ENCODE measurements at regions not wholly inside any gene's neighbourhood (a gene's known extent, or its start where the extent isn't known, plus 50 kb on each side); places are given as distances from the start of the nearest gene placed in this dataset.

GRCh38 chr6:108778421-108779186, 69.6 kb upstream of the ARMC2 start:
- DNase-seq (ENCODE audit: low spot score) = no peak

GRCh38 chr6:108779536-108780275, 68.5 kb upstream of the ARMC2 start:
- no peak for DNase-seq (ENCODE audit: low spot score)

GRCh38 chr6:108780784-108781183, 67.4 kb upstream of the ARMC2 start:
- no peak for DNase-seq (ENCODE audit: low spot score)

- DNase-seq (ENCODE audit: low spot score) = peak; percentile 45
Measured at GRCh38 chr6:108781419-108782100, 66.7 kb upstream of the ARMC2 start.

- DNase-seq (ENCODE audit: low spot score) = peak; percentile 88
Measured at GRCh38 chr6:108782179-108783041, 65.8 kb upstream of the ARMC2 start.

GRCh38 chr6:108785653-108786052, 62.6 kb upstream of the ARMC2 start:
- no peak for DNase-seq (ENCODE audit: low spot score)

- no peak for DNase-seq (ENCODE audit: low spot score)
Measured at GRCh38 chr6:108788416-108788815, 59.8 kb upstream of the ARMC2 start.

- DNase-seq (ENCODE audit: low spot score) = no peak
Measured at GRCh38 chr6:108789475-108789874, 58.7 kb upstream of the ARMC2 start.

- DNase-seq (ENCODE audit: low spot score) = no peak
Measured at GRCh38 chr6:108791700-108792099, 56.5 kb upstream of the ARMC2 start.

GRCh38 chr6:108793516-108794251, 54.5 kb upstream of the ARMC2 start:
- no peak for DNase-seq (ENCODE audit: low spot score)

- no peak for DNase-seq (ENCODE audit: low spot score)
Measured at GRCh38 chr6:108795122-108795521, 53.1 kb upstream of the ARMC2 start.

GRCh38 chr6:108795814-108796213, 52.4 kb upstream of the ARMC2 start:
- DNase-seq (ENCODE audit: low spot score) = no peak

- no peak for DNase-seq (ENCODE audit: low spot score)
Measured at GRCh38 chr6:108796875-108797274, 51.3 kb upstream of the ARMC2 start.

- no peak for DNase-seq (ENCODE audit: low spot score)
Measured at GRCh38 chr6:108797951-108798669, 50.1 kb upstream of the ARMC2 start.
